HEK293 (cell line): ENCODE measurements at regions not wholly inside any gene's neighbourhood (a gene's known extent, or its start where the extent isn't known, plus 50 kb on each side); places are given as distances from the start of the nearest gene placed in this dataset.

Experiments
- CTCF ChIA-PET: fragments of 350-600 bp; formaldehyde crosslinking; extraction: SDS; loops from one replicate; lab custom pipeline; 2021; ENCODE audit warnings: antibody characterized with exemption; lab: Yijun Ruan, JAX
- POLR2A ChIA-PET: fragments of 300-600 bp; formaldehyde crosslinking; extraction: SDS; loops from one replicate; lab custom pipeline; 2020; ENCODE audit warnings: antibody characterized with exemption, inconsistent platforms; lab: Yijun Ruan, JAX
- H3K27ac ChIP-seq: fragments of 200-500 bp; sonication (Bioruptor generic); 2 replicates; pipeline ENCODE4 v1.5.1; 2014; ENCODE audit warnings: low read depth, low read length, control low read depth, inconsistent platforms; ENCODE audit errors: extremely low read depth
- H3K36me3 ChIP-seq, 2 experiments: fragments of 200-500 bp in 1 of 2; sonication (Bioruptor generic) in 1 of 2; 1 replicate in 1 of 2; 2 replicates in 1 of 2; pipeline ENCODE4 v1.5.1; 2014 to 2017; ENCODE audit warnings: inconsistent platforms in 2 of 2, low read length in 2 of 2; ENCODE audit not compliant: control insufficient read depth in 2 of 2, insufficient read depth in 1 of 2
- H3K4me1 ChIP-seq: fragments of 200-500 bp; sonication (Bioruptor generic); 2 replicates; pipeline ENCODE4 v1.5.1; 2014; ENCODE audit warnings: mild to moderate bottlenecking, low read length, inconsistent platforms; ENCODE audit not compliant: control insufficient read depth, insufficient read depth
- H3K4me3 ChIP-seq: 2 replicates; pipeline ENCODE4 v1.5.1; 2011; ENCODE audit warnings: low read depth, mild to moderate bottlenecking, control low read depth, low read length, moderate library complexity
- H3K9me3 ChIP-seq: fragments of 200-500 bp; sonication (Bioruptor generic); 2 replicates; pipeline ENCODE4 v1.5.1; 2014; ENCODE audit warnings: low read depth, low read length, inconsistent platforms; ENCODE audit not compliant: control insufficient read depth, insufficient read depth
- GLI2 ChIP-seq: fragments of 450-650 bp; formaldehyde crosslinking; IDR thresholded peaks from 2 replicates; pipeline ENCODE4; 2017; ENCODE audit warnings: missing biosample characterization, missing genetic modification characterization, low read depth, borderline replicate concordance
- KLF10 ChIP-seq: fragments of 450-650 bp; IDR thresholded peaks from 2 replicates; pipeline ENCODE4 v1.5.1; 2018; ENCODE audit warnings: missing biosample characterization, mild to moderate bottlenecking, missing genetic modification characterization
- OSR2 ChIP-seq: fragments of 450-650 bp; formaldehyde crosslinking; IDR thresholded peaks from 2 replicates; pipeline ENCODE4 v1.5.1; 2016; ENCODE audit warnings: missing biosample characterization, missing genetic modification characterization
- REPIN1 ChIP-seq: fragments of 450-650 bp; formaldehyde crosslinking; IDR thresholded peaks from 2 replicates; pipeline ENCODE4 v1.5.1; 2017; ENCODE audit warnings: missing biosample characterization, missing genetic modification characterization, low read depth
- SCRT2 ChIP-seq: fragments of 450-650 bp; formaldehyde crosslinking; IDR thresholded peaks from 2 replicates; pipeline ENCODE4 v1.5.1; 2016; ENCODE audit warnings: missing biosample characterization, missing genetic modification characterization
- ZBTB21 ChIP-seq: fragments of 450-650 bp; formaldehyde crosslinking; IDR thresholded peaks from 2 replicates; pipeline ENCODE4 v1.5.1; 2017; ENCODE audit warnings: missing biosample characterization, missing genetic modification characterization
- ZBTB7A ChIP-seq: fragments of 450-650 bp; formaldehyde crosslinking; IDR thresholded peaks from 2 replicates; pipeline ENCODE4 v1.5.1; 2016; ENCODE audit warnings: low read depth, missing biosample characterization, missing genetic modification characterization
- ZEB2 ChIP-seq: fragments of 450-650 bp; formaldehyde crosslinking; IDR thresholded peaks from 2 replicates; pipeline ENCODE4 v1.5.1; 2016; ENCODE audit warnings: missing biosample characterization, missing genetic modification characterization
- ZNF16 ChIP-seq: fragments of 450-650 bp; formaldehyde crosslinking; IDR thresholded peaks from 2 replicates; pipeline ENCODE4 v1.5.1; 2016; ENCODE audit warnings: low read depth, missing biosample characterization, missing genetic modification characterization
- ZNF169 ChIP-seq: fragments of 450-650 bp; formaldehyde crosslinking; IDR thresholded peaks from 2 replicates; pipeline ENCODE4 v1.5.1; 2016; ENCODE audit warnings: missing biosample characterization, missing genetic modification characterization
- ZNF211 ChIP-seq: fragments of 450-650 bp; formaldehyde crosslinking; IDR thresholded peaks from 2 replicates; pipeline ENCODE4 v1.5.1; 2016; ENCODE audit warnings: low read depth, missing biosample characterization, missing genetic modification characterization
- ZNF274 ChIP-seq, 2 experiments: fragments of 200-500 bp in 1 of 2; fragments of 450-650 bp in 1 of 2; sonication (Bioruptor generic) in 1 of 2; formaldehyde crosslinking in 1 of 2; IDR thresholded peaks; 2 replicates each; pipeline versions ENCODE4 v1.5.1 to v1.6.1; 2014 to 2016; ENCODE audit warnings: borderline replicate concordance in 1 of 2, inconsistent platforms in 1 of 2, low read length in 1 of 2, missing biosample characterization in 1 of 2, missing genetic modification characterization in 1 of 2
- ZNF596 ChIP-seq: fragments of 450-650 bp; IDR thresholded peaks from 2 replicates; pipeline ENCODE4 v1.5.0; 2018; ENCODE audit warnings: missing biosample characterization, mild to moderate bottlenecking, missing genetic modification characterization, moderate library complexity
- ZNF600 ChIP-seq: fragments of 450-650 bp; formaldehyde crosslinking; IDR thresholded peaks from 2 replicates; pipeline ENCODE4 v1.5.1; 2016; ENCODE audit warnings: missing biosample characterization, missing genetic modification characterization
- ZNF624 ChIP-seq: fragments of 450-650 bp; formaldehyde crosslinking; IDR thresholded peaks from 2 replicates; pipeline ENCODE4 v1.5.1; 2017; ENCODE audit warnings: missing biosample characterization, missing genetic modification characterization
- ZNF658 ChIP-seq: fragments of 450-650 bp; formaldehyde crosslinking; IDR thresholded peaks from 2 replicates; pipeline ENCODE4; 2016; ENCODE audit warnings: missing biosample characterization, missing genetic modification characterization
- ZNF677 ChIP-seq: fragments of 450-650 bp; IDR thresholded peaks from 2 replicates; pipeline ENCODE4 v1.5.0; 2018; ENCODE audit warnings: missing biosample characterization, mild to moderate bottlenecking, missing genetic modification characterization, moderate library complexity
- ZNF704 ChIP-seq: fragments of 450-650 bp; formaldehyde crosslinking; IDR thresholded peaks from 2 replicates; pipeline ENCODE4 v1.5.1; 2016; ENCODE audit warnings: missing biosample characterization, missing genetic modification characterization
- ZSCAN16 ChIP-seq: fragments of 450-650 bp; formaldehyde crosslinking; IDR thresholded peaks from 2 replicates; pipeline ENCODE4 v1.5.1; 2016; ENCODE audit warnings: missing biosample characterization, missing genetic modification characterization
- ZSCAN23 ChIP-seq: fragments of 450-650 bp; formaldehyde crosslinking; IDR thresholded peaks from 2 replicates; pipeline ENCODE4 v1.5.1; 2016; ENCODE audit warnings: missing biosample characterization, missing genetic modification characterization
- TF ChIP-seq, protein P1 (sequence below): fragments of 450-650 bp; IDR thresholded peaks from 2 replicates; pipeline ENCODE4 v1.5.1; 2018; ENCODE audit warnings: missing biosample characterization, missing genetic modification characterization
- TF ChIP-seq, protein P2 (sequence below): fragments of 450-650 bp; formaldehyde crosslinking; IDR thresholded peaks from 2 replicates; pipeline ENCODE4 v1.5.1; 2017; ENCODE audit warnings: missing biosample characterization, missing genetic modification characterization

GRCh38 chr12:124162151-124163110, 132.5 kb upstream of the RFLNA start:
- Histone ChIP-seq H3K4me1 (no peaks in the 10 kb centered on the region), H3K4me3 (no peak overlapping the region), H3K36me3 (no peaks in the 10 kb centered on the region), H3K9me3 (no peaks in the 10 kb centered on the region), H3K27ac (no peak overlapping the region)
- no peak for TF ChIP-seq ZNF677 (tag by site-specific recombination)
- TF ChIP-seq, protein P1, sequence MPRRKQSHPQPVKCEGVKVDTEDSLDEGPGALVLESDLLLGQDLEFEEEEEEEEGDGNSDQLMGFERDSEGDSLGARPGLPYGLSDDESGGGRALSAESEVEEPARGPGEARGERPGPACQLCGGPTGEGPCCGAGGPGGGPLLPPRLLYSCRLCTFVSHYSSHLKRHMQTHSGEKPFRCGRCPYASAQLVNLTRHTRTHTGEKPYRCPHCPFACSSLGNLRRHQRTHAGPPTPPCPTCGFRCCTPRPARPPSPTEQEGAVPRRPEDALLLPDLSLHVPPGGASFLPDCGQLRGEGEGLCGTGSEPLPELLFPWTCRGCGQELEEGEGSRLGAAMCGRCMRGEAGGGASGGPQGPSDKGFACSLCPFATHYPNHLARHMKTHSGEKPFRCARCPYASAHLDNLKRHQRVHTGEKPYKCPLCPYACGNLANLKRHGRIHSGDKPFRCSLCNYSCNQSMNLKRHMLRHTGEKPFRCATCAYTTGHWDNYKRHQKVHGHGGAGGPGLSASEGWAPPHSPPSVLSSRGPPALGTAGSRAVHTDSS (tag by site-specific recombination) = peak; percentile 62
- ChIA-PET CTCF (no interaction called here), POLR2A (no interaction called here)

DNA sequence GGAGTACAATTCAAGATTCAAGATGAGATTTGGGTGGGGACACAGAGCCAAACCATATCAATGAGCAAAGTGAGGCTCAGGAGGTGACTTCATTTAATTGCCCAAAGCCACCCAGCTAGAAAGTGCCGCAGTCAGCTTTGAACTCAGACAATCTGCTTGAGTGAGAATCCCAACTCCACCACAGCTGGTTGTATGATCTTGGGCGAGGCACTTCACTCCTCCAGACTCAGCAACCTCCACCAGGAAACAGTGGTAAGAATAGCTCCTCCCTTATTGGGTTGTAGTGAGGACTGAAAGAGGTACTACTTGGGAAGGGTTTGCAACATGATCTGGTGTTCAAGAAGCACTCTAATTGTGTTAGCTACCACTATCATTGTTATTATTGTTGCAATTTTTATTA, 129.2 kb upstream of the RFLNA start:
- Histone ChIP-seq H3K4me1 (no peaks in the 10 kb centered on the region), H3K9me3 (no peaks in the 10 kb centered on the region)
- TF ChIP-seq ZNF600 (tag by site-specific recombination) (no peak), ZBTB7A (tag by site-specific recombination) (no peak), ZSCAN23 (no peak), ZSCAN16 (tag by site-specific recombination) (no peak), ZNF16 (tag by site-specific recombination) (no peak)
- TF ChIP-seq, all 188 proteins: peak for 0
- ChIA-PET CTCF (interaction anchor here (0.5 kb wide), 1 partner anchor 134 kb away, joined by 3 read pairs; no protein-coding TSS in a partner anchor), POLR2A (no interaction called here)
- Histone ChIP-seq H3K4me3 (no peak overlapping the region), H3K27ac (no peak overlapping the region), H3K36me3 (no peaks in the 10 kb centered on the region)

DNA sequence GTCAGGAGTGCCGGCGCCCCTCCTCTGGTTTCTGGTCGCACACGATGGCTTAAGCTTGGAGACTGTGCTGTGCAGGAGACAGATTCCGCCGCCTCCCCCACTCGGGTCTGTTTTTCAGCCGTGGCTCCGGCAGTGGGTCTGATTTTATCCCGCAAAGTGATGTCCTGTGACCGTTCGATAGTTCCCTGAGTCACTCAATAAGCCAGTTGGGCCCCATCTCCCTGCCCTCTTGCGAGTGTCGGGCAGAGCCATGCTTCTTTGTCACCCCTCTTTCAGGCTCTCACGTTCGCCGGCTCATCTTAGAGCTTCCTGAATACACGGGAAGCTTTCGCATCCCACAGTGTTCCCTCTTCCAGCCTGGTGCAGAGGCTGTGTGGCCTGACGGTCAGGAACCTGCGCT, 127.8 kb upstream of the RFLNA start:
- POLR2A ChIA-PET = no interaction called here
- H3K9me3 ChIP-seq = no peaks in the 10 kb centered on the region

More for the DNA sequence above, 127.8 kb upstream of the RFLNA start:
- H3K27ac ChIP-seq = no peak overlapping the region
- CTCF ChIA-PET = no interaction called here
- H3K36me3 ChIP-seq = no peaks in the 10 kb centered on the region
- H3K4me1 ChIP-seq = no peaks in the 10 kb centered on the region
- no peak overlapping the region for H3K4me3 ChIP-seq
- TF ChIP-seq ZNF274 (IDR thresholded peaks at IDR 0.05; ENCODE audit: low read length) (no peak), ZNF274 (tag by site-specific recombination; IDR thresholded peaks at IDR 0.05; ENCODE audit: borderline replicate concordance) (no peak), ZEB2 (tag by site-specific recombination) (no peak), ZNF211 (tag by site-specific recombination) (no peak), REPIN1 (tag by site-specific recombination) (no peak), OSR2 (tag by site-specific recombination) (no peak), ZNF658 (tag by site-specific recombination) (no peak), ZNF624 (tag by site-specific recombination) (no peak), GLI2 (tag by site-specific recombination) (no peak), KLF10 (no peak), ZNF704 (tag by site-specific recombination) (no peak), SCRT2 (no peak), ZNF596 (no peak), ZNF169 (tag by site-specific recombination) (no peak), ZBTB21 (tag by site-specific recombination) (no peak)
- TF ChIP-seq, protein P2, sequence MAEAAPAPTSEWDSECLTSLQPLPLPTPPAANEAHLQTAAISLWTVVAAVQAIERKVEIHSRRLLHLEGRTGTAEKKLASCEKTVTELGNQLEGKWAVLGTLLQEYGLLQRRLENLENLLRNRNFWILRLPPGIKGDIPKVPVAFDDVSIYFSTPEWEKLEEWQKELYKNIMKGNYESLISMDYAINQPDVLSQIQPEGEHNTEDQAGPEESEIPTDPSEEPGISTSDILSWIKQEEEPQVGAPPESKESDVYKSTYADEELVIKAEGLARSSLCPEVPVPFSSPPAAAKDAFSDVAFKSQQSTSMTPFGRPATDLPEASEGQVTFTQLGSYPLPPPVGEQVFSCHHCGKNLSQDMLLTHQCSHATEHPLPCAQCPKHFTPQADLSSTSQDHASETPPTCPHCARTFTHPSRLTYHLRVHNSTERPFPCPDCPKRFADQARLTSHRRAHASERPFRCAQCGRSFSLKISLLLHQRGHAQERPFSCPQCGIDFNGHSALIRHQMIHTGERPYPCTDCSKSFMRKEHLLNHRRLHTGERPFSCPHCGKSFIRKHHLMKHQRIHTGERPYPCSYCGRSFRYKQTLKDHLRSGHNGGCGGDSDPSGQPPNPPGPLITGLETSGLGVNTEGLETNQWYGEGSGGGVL (tag by site-specific recombination) = no peak
